ENCODE measurements at regions not wholly inside any gene's neighbourhood (a gene's known extent, or its start where the extent isn't known, plus 50 kb on each side); places are given as distances from the start of the nearest gene placed in this dataset.

GRCh38 chrX:106283841-106284240 lies 115.7 kb downstream of the PWWP3B start:
- Histone ChIP-seq H3K9me3 (replicated peaks; ENCODE audit: control insufficient read depth, insufficient read depth, low read length) (no peaks in the 10 kb centered on the region), H3K9ac (replicated peaks; ENCODE audit: extremely low read depth, insufficient read depth, low read length) (no peak overlapping the region), H3K79me2 (ENCODE audit: control insufficient read depth, insufficient read depth, low read length) (no peaks in the 10 kb centered on the region), H3K4me3 (replicated peaks in 1 of 3; ENCODE audit: insufficient read depth in 1 of 3, low read depth in 1 of 3, low read length in 3 of 3) (no peak overlapping the region), H4K20me1 (replicated peaks; ENCODE audit: control insufficient read depth, extremely low read depth, insufficient read depth, low read length) (no peaks in the 10 kb centered on the region), H3K36me3 (ENCODE audit: control insufficient read depth in 2 of 2, extremely low read depth in 1 of 2, insufficient read depth in 2 of 2, low read length in 2 of 2) (no peaks in the 10 kb centered on the region), H3K4me1 (ENCODE audit: control insufficient read depth, extremely low read depth, insufficient read depth, low read length) (no peaks in the 10 kb centered on the region), H3K9me1 (replicated peaks; ENCODE audit: control insufficient read depth, extremely low read depth, insufficient read depth, low read length) (no peaks in the 10 kb centered on the region), H3K27me3 (ENCODE audit: control insufficient read depth in 2 of 2, insufficient read depth in 2 of 2, low read length in 2 of 2) (no peaks in the 10 kb centered on the region), H2AFZ (ENCODE audit: low read depth, low read length) (no peak overlapping the region), H3K27ac (ENCODE audit: insufficient read depth, low read depth, low read length) (no peak overlapping the region), H3K4me2 (ENCODE audit: insufficient read depth, low read length) (no peak overlapping the region)
- dilution Hi-C loops (cut with MboI; ENCODE audit: extremely low pct_ligation_motif_present, low sequenced_read_pairs): no loop called here
- DNase-seq (ENCODE audit: low read depth, low spot score): no peak
- ChIA-PET POLR2A (no interaction called here), CTCF (no interaction called here)
- BruUV-seq (replicated peaks): no TSS peak
- intact Hi-C loops (cut with micrococcal nuclease): no loop called here
- no peak for TF ChIP-seq EZH2 (IDR thresholded peaks at IDR 0.05; ENCODE audit: borderline replicate concordance, low read depth, low read length, severe bottlenecking)
- no peak for FAIRE-seq

GRCh38 chrX:106284431-106285025 lies 116.4 kb downstream of the PWWP3B start:
- H3K9me1 ChIP-seq (replicated peaks; ENCODE audit: control insufficient read depth, extremely low read depth, insufficient read depth, low read length): no peaks in the 10 kb centered on the region
- no peak overlapping the region for H3K4me2 ChIP-seq (ENCODE audit: insufficient read depth, low read length)
- H3K9ac ChIP-seq (replicated peaks; ENCODE audit: extremely low read depth, insufficient read depth, low read length): no peak overlapping the region
- no peak overlapping the region for H3K4me3 ChIP-seq (replicated peaks in 1 of 3; ENCODE audit: insufficient read depth in 1 of 3, low read depth in 1 of 3, low read length in 3 of 3)
- H2AFZ ChIP-seq (ENCODE audit: low read depth, low read length): no peak overlapping the region
- FAIRE-seq (no peak), DNase-seq (ENCODE audit: low read depth, low spot score) (no peak)
- TF ChIP-seq GATA2 (IDR thresholded peaks at IDR 0.05; ENCODE audit: insufficient read depth, insufficient read length, low read depth, low read length) (no peak), POLR2AphosphoS5 (IDR thresholded peaks at IDR 0.05; ENCODE audit: insufficient read depth, low read depth, low read length) (no peak), POLR2A (IDR thresholded peaks at IDR 0.05; ENCODE audit: low read depth, low read length) (no peak), FOS (IDR thresholded peaks at IDR 0.05; ENCODE audit: borderline replicate concordance, insufficient read depth, low read length) (no peak), MYC (IDR thresholded peaks at IDR 0.05; ENCODE audit: low read depth, low read length) (no peak), JUN (IDR thresholded peaks at IDR 0.05; ENCODE audit: borderline replicate concordance, insufficient read depth, insufficient read length, low read depth) (no peak), EZH2 (IDR thresholded peaks at IDR 0.05; ENCODE audit: borderline replicate concordance, low read depth, low read length, severe bottlenecking) (no peak)
- TF ChIP-seq, protein P1, sequence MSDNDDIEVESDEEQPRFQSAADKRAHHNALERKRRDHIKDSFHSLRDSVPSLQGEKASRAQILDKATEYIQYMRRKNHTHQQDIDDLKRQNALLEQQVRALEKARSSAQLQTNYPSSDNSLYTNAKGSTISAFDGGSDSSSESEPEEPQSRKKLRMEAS (IDR thresholded peaks at IDR 0.05; ENCODE audit: insufficient read depth, insufficient read length): no peak
- TF ChIP-seq, protein P2, sequence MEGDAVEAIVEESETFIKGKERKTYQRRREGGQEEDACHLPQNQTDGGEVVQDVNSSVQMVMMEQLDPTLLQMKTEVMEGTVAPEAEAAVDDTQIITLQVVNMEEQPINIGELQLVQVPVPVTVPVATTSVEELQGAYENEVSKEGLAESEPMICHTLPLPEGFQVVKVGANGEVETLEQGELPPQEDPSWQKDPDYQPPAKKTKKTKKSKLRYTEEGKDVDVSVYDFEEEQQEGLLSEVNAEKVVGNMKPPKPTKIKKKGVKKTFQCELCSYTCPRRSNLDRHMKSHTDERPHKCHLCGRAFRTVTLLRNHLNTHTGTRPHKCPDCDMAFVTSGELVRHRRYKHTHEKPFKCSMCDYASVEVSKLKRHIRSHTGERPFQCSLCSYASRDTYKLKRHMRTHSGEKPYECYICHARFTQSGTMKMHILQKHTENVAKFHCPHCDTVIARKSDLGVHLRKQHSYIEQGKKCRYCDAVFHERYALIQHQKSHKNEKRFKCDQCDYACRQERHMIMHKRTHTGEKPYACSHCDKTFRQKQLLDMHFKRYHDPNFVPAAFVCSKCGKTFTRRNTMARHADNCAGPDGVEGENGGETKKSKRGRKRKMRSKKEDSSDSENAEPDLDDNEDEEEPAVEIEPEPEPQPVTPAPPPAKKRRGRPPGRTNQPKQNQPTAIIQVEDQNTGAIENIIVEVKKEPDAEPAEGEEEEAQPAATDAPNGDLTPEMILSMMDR (IDR thresholded peaks at IDR 0.05; ENCODE audit: extremely low read depth in 1 of 2, insufficient read depth in 1 of 2, low read depth in 1 of 2, low read length in 2 of 2): no peak
- H4K20me1 ChIP-seq (replicated peaks; ENCODE audit: control insufficient read depth, extremely low read depth, insufficient read depth, low read length): no peaks in the 10 kb centered on the region
- ChIA-PET POLR2A (no interaction called here), CTCF (no interaction called here)
- intact Hi-C loops (cut with micrococcal nuclease) (no loop called here), dilution Hi-C loops (cut with MboI; ENCODE audit: extremely low pct_ligation_motif_present, low sequenced_read_pairs) (no loop called here)
- no peak overlapping the region for H3K27ac ChIP-seq (ENCODE audit: insufficient read depth, low read depth, low read length)
- no peaks in the 10 kb centered on the region for H3K36me3 ChIP-seq (ENCODE audit: control insufficient read depth in 2 of 2, extremely low read depth in 1 of 2, insufficient read depth in 2 of 2, low read length in 2 of 2)
- no peaks in the 10 kb centered on the region for H3K27me3 ChIP-seq (ENCODE audit: control insufficient read depth in 2 of 2, insufficient read depth in 2 of 2, low read length in 2 of 2)
- H3K4me1 ChIP-seq (ENCODE audit: control insufficient read depth, extremely low read depth, insufficient read depth, low read length): no peaks in the 10 kb centered on the region
- H3K79me2 ChIP-seq (ENCODE audit: control insufficient read depth, insufficient read depth, low read length): no peaks in the 10 kb centered on the region
- BruUV-seq (replicated peaks): no TSS peak
- no peaks in the 10 kb centered on the region for H3K9me3 ChIP-seq (replicated peaks; ENCODE audit: control insufficient read depth, insufficient read depth, low read length)
